Umbilical cord (tissue), 1 donor: ENCODE measurements at regions not wholly inside any gene's neighbourhood (a gene's known extent, or its start where the extent isn't known, plus 50 kb on each side); places are given as distances from the start of the nearest gene placed in this dataset.
"Not testable (repeated sequence)": the region's sequence is repeated elsewhere in the genome, so short reads cannot be mapped to it uniquely, and the experiment has no call there.

ENCODE experiments used
- DNase-seq: peaks from one replicate; pipeline ENCODE4 v3.0.0-alpha.2; 2015; ENCODE audit warnings: low spot score

- peak; percentile 3 for DNase-seq
Measured at GRCh38 chr18:43961722-43962121, 684.4 kb upstream of the SYT4 start.

GRCh38 chr18:43964666-43965065 is 687.4 kb upstream of the SYT4 start:
- no peak for DNase-seq

- no peak for DNase-seq
Measured at GRCh38 chr18:43965691-43966090, 688.4 kb upstream of the SYT4 start.

GRCh38 chr18:43970656-43971055 is 693.4 kb upstream of the SYT4 start:
- no peak for DNase-seq

- no peak for DNase-seq
Measured at GRCh38 chr18:43978174-43978573, 700.9 kb upstream of the SYT4 start.

- no peak for DNase-seq
Measured at GRCh38 chr18:43982582-43982981, 698.1 kb upstream of the SETBP1 start.

- not testable (repeated sequence) for DNase-seq
Measured at GRCh38 chr18:43987061-43987460, 693.6 kb upstream of the SETBP1 start.

- no peak for DNase-seq
Measured at GRCh38 chr18:43992741-43993140, 687.9 kb upstream of the SETBP1 start.

- DNase-seq, result no peak
Measured at GRCh38 chr18:43994381-43994780, 686.3 kb upstream of the SETBP1 start.

GRCh38 chr18:44013871-44014270 is 666.8 kb upstream of the SETBP1 start:
- DNase-seq, result no peak

GRCh38 chr18:44025421-44025820 is 655.3 kb upstream of the SETBP1 start:
- DNase-seq, result peak; percentile 27

- DNase-seq, result no peak
Measured at GRCh38 chr18:44028109-44028508, 652.6 kb upstream of the SETBP1 start.

- DNase-seq, result no peak
Measured at GRCh38 chr18:44031063-44031462, 649.6 kb upstream of the SETBP1 start.

- DNase-seq, result no peak
Measured at GRCh38 chr18:44033144-44033701, 647.5 kb upstream of the SETBP1 start.

- no peak for DNase-seq
Measured at GRCh38 chr18:44035554-44035953, 645.1 kb upstream of the SETBP1 start.

- no peak for DNase-seq
Measured at GRCh38 chr18:44036501-44036900, 644.2 kb upstream of the SETBP1 start.

GRCh38 chr18:44039216-44039615 is 641.5 kb upstream of the SETBP1 start:
- no peak for DNase-seq

- no peak for DNase-seq
Measured at GRCh38 chr18:44039826-44040225, 640.9 kb upstream of the SETBP1 start.

- no peak for DNase-seq
Measured at GRCh38 chr18:44041553-44041952, 639.1 kb upstream of the SETBP1 start.

- DNase-seq, result no peak
Measured at GRCh38 chr18:44041961-44042360, 638.7 kb upstream of the SETBP1 start.

GRCh38 chr18:44046376-44046975 is 634.2 kb upstream of the SETBP1 start:
- DNase-seq, result peak; percentile 75

- DNase-seq, result no peak
Measured at GRCh38 chr18:44047585-44047984, 633.1 kb upstream of the SETBP1 start.

GRCh38 chr18:44048435-44048834 is 632.3 kb upstream of the SETBP1 start:
- DNase-seq, result no peak

GRCh38 chr18:44048846-44049245 is 631.8 kb upstream of the SETBP1 start:
- DNase-seq, result no peak
